GM18511 (cell line): ENCODE measurements at regions not wholly inside any gene's neighbourhood (a gene's known extent, or its start where the extent isn't known, plus 50 kb on each side); places are given as distances from the start of the nearest gene placed in this dataset.
"Not testable (repeated sequence)": the region's sequence is repeated elsewhere in the genome, so short reads cannot be mapped to it uniquely, and the experiment has no call there.

ENCODE experiments used
- ATAC-seq: cut with Tn5 transposase; IDR thresholded peaks from one replicate; pipeline ENCODE4 v1.9.1; 2021; ENCODE audit warnings: mild to moderate bottlenecking, moderate library complexity; ENCODE audit not compliant: unreplicated experiment

DNA sequence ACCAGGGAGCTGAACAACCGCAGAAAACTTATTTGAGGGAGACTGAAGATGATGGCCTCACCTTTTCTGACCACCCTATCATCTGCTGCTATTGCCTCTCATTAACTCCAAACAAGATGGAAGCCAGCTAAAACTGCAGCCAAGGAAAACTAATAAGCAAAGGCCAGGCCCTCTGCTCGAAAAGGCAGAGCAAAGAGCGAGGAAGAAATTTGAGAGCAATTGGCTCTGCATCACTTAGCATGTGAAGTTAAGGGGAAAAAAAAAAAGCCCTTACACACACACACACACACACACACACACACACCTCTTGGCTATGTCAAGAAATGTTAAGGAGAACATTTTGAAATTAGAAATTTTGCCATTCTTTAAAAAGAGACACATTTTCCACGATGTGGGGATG, 228.1 kb upstream of the CYLC2 start:
- ATAC-seq: no peak

- no peak for ATAC-seq
Measured at GRCh38 chr9:102740578-102740977, 254.6 kb upstream of the CYLC2 start.

DNA sequence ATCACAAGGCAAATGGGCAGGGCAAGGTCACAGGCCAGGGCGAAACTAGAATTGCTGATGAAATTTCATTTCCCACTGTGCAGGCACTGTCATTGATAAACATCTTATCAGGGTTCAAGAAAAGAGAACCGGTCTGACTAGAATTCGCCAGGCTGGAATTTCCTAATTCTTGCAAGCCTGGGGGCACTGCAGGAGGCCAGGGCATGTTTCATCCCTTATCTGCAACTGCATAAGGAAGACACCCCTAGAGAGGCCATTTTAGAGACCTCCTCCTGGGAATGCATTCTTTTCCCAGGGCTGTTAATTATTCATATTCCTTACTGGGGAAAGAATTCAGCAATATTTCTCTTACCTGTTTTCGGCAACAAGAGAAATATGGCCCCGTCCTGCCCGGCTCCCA, 266.2 kb upstream of the CYLC2 start:
- ATAC-seq: no peak

DNA sequence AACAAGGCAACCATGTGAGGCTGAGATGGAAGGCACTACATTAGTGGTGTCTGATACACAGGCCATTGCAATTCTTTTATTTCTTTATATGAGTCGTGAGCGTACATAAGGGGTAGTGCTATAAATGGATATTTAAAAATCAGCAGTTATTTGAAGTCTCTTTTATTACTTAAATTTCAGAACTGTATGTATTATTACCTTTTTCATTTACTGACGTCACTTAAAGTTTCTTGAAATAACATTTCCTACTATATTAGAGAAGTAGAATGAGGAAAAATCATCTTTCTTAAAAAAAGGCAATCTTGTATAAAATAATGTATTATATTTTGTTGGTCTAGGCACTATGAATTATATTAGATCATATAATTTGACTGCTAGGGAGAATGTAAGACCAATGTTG, 280.9 kb upstream of the CYLC2 start:
- ATAC-seq: no peak

- not testable (repeated sequence) for ATAC-seq
Measured at GRCh38 chr9:102712910-102713309, 282.2 kb upstream of the CYLC2 start.

GRCh38 chr9:102700936-102701335, 294.2 kb upstream of the CYLC2 start:
- no peak for ATAC-seq

DNA sequence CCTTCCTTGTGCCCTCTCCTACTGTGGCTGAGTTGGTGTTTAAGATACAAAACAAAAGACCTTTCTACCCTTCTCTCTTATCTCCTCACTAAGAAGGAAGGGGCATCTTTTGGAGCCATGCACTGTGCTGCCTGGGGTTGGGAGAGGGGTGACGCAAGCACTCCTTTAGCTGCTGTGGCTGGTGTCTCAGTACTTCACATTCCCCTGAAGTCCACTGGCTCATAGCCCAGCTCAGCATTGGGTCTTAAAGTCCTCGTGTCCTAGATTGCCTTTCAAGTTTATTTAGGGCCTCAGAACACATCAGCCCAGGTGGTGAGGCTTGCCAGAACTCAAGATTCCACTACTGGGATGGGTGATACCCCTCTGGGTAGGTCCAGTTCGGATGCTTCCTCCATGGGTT, 325.9 kb upstream of the CYLC2 start:
- ATAC-seq: no peak

DNA sequence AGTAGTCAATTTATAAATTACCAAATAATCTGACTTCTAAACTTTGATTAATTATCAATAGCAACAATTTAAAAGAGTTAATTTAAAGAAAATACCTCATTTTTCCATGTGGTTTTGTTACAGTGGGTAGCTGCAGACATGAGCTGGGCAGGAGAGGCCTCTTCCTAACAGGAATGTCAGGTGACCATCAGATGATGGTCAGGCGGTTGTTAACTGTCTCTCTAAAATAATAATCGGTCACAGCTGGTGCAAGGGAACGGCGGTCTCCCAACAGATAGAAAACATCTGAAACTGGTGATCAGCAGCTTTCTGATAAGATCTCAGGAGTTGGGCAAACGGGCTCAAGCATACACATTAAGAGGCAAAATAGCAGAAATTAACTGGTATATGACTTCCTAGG, 342.7 kb upstream of the CYLC2 start:
- ATAC-seq: no peak

DNA sequence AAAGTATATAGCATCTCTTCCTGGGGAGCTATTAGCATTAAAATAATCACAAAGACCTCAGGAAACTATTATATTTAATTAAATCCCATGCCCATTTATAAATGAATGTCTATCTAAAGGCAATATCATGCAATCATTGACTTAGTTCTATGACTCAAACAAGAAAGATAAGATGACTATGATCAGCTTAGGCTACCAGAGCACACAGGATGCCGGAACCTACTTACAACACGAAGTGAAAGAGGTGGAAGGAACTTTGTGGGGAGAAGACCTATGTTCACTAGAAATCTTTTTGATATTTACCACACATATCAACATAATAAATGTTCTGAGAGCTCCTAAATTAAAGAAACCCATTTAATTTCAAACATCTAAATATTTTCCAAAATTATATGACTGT, 344.2 kb upstream of the CYLC2 start:
- no peak for ATAC-seq

DNA sequence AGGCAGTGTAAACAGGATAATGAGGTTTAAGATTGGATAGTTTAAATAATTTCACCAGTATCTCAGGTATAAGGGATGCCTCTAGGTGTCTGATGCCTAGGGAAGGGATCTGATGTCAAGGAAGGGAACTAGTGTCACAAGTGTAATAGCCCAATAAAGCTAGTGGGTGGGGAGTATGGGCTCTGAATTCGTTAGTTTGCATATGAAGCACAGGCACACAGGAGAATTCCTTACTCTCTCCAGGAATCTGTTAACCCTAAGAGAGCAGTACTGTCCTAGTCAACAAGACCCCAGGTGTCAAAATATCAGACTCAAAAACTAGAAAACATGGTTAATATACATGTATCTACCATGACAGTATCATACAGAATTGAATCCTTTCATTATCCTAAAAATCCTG, 352.5 kb upstream of the CYLC2 start:
- ATAC-seq: no peak

- no peak for ATAC-seq
Measured at GRCh38 chr9:102631559-102631958, 363.6 kb upstream of the CYLC2 start.

DNA sequence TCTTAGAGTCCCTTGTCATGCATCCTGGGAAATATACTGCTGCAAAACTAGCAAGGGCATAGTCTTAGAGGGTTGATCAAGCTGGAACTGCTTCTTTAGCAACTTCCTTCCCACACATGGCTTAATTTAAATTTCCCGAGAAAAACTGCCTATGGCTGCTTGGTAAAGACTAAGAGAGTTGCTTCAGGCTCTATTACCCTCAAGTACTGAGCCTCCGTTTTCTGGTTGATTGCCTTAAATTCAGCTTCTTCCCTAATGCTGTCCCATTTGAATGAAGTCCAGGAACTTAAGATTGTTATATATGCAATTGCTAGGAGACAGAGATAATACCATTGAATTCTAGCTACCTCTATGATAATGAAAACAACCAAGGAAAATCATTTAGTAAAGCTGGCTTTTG, 385.7 kb upstream of the CYLC2 start:
- ATAC-seq: no peak

GRCh38 chr9:102603198-102604195, 391.6 kb upstream of the CYLC2 start:
- ATAC-seq: not testable (repeated sequence)

DNA sequence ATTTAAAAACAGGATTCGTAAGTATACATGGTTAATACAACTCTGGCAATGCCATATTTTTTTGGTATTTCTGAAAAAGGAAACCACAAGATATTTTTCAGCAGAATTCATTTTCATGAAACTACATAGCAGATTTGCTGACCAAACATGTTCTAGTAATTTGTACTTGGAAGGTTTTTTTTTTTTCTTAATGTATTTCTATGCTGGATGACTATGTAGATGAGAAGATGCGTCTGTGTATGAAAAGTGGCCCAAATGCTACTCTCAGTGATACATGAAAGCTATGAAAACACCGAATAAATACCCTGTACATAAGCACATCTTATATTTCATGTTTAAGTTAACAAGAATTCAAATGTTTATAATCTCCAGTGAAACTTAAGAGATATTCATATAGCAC, 400.9 kb upstream of the CYLC2 start:
- ATAC-seq: no peak

- ATAC-seq: no peak
Measured at GRCh38 chr9:102587281-102587680, 407.9 kb upstream of the CYLC2 start.

- ATAC-seq: no peak
Measured at GRCh38 chr9:102569436-102569835, 425.7 kb upstream of the CYLC2 start.

- no peak for ATAC-seq
Measured at GRCh38 chr9:102551346-102551745, 443.8 kb upstream of the CYLC2 start.

- ATAC-seq: no peak
Measured at GRCh38 chr9:102550886-102551285, 444.2 kb upstream of the CYLC2 start.

GRCh38 chr9:102550266-102550665, 444.9 kb upstream of the CYLC2 start:
- no peak for ATAC-seq

GRCh38 chr9:102534031-102534430, 461.1 kb upstream of the CYLC2 start:
- ATAC-seq: no peak

DNA sequence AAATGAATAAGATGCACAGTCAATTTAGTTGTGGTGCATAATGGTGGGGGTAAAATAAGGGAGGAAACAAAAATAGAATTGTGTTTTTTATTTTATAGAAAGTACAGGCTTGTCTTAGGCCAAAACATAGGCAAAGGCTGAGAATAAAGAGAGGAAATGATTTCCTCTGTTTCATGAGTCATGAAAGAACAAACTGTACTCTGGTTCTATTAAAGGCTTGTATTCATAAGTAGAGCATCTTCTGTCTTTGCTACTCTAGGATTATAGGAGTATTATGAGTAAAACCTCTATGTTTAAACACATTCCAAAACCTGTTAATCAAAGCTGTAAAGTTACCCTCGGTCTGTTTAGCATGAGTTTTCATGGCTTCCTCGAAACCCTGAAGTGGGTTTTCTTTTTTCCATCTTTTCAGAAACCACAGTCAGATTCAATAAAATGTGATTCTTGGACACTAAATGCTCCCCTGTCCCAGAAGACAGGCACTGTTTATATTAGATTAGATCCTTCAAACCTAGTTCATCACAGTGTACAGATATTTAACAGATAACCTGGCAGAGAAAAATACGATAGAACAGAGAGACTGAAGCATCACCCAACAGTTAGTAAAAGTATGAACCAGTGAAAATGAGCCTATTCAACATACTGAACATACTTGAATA, 473.9 kb upstream of the CYLC2 start:
- ATAC-seq: no peak

DNA sequence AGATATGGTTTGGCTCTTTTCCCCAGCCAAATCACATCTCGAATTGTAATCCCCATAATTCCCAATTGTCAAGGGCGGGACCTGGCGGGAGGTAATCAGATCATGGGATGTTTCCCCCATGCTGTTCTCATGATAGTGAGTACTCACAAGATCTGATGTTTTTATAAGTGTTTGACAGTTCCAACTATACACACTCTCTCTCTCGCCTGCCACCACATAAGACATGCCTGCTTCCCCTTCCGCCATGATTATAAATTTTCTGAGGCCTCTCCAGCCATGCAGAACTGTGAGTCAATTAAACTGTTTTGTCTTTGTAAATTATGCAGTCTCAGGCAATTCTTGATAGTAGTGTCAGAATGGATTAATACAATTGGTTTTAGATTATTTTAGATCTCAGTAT, 475.7 kb upstream of the CYLC2 start:
- ATAC-seq: no peak
